Calu3 (cell line): ENCODE measurements at regions not wholly inside any gene's neighbourhood (a gene's known extent, or its start where the extent isn't known, plus 50 kb on each side); places are given as distances from the start of the nearest gene placed in this dataset.

Experiments used
- BruUV-seq: library from RNA; stranded (reverse); fragments of 400-500 nt; replicated peaks from 2 replicates; lab custom pipeline; 2021; lab: Mats Ljungman, UMichigan
- CTCF ChIA-PET: fragments of 300-600 bp; sonication (Branson Sonifier 250); formaldehyde crosslinking; loops from one replicate; lab custom pipeline; 2022; ENCODE audit warnings: antibody characterized with exemption; lab: Charles Lee
- DNase-seq: peaks from one replicate; pipeline ENCODE4 v3.0.0; 2022
- H3K27ac Mint-ChIP-seq: one replicate; pipeline ENCODE4 v1.8.0; 2022; ENCODE audit warnings: mixed read lengths; ENCODE audit not compliant: unreplicated experiment
- H3K27me3 Mint-ChIP-seq: one replicate; pipeline ENCODE4 v1.8.0; 2022; ENCODE audit warnings: mixed read lengths; ENCODE audit not compliant: unreplicated experiment
- H3K36me3 Mint-ChIP-seq: one replicate; pipeline ENCODE4 v1.8.0; 2022; ENCODE audit warnings: mild to moderate bottlenecking, moderate library complexity, mixed read lengths; ENCODE audit not compliant: insufficient read depth, unreplicated experiment
- H3K4me1 Mint-ChIP-seq: one replicate; pipeline ENCODE4 v1.8.0; 2022; ENCODE audit warnings: mild to moderate bottlenecking, low read depth, mixed read lengths; ENCODE audit not compliant: unreplicated experiment
- H3K4me3 Mint-ChIP-seq: one replicate; pipeline ENCODE4 v1.8.0; 2022; ENCODE audit warnings: mild to moderate bottlenecking, low read depth, moderate library complexity, mixed read lengths; ENCODE audit not compliant: unreplicated experiment
- H3K9me3 Mint-ChIP-seq: one replicate; pipeline ENCODE4 v1.8.0; 2022; ENCODE audit warnings: low read depth, mixed read lengths; ENCODE audit not compliant: unreplicated experiment
- CTCF ChIP-seq: fragments of 200-600 bp; IDR thresholded peaks from one replicate; pipeline ENCODE4 v1.8.0; 2022; ENCODE audit warnings: antibody characterized with exemption; ENCODE audit not compliant: unreplicated experiment
- intact Hi-C: fragments of 100-400 bp; cut with micrococcal nuclease; formaldehyde crosslinking; loops from one replicate; pipeline ENCODE4 v1.10.0; 2022; ENCODE audit not compliant: unreplicated experiment

- Mint-ChIP-seq H3K36me3 (peaks cover 5% of the 10 kb centered on the region), H3K4me3 (no peak overlapping the region), H3K4me1 (peaks cover 19% of the 10 kb centered on the region), H3K9me3 (no peaks in the 10 kb centered on the region), H3K27me3 (peaks cover 43% of the 10 kb centered on the region), H3K27ac (no peak overlapping the region)
- DNase-seq, result no peak
- TF ChIP-seq CTCF, result no peak
- intact Hi-C loops, result no loop called here
- BruUV-seq, result no TSS peak
- CTCF ChIA-PET, result no interaction called here
These were observed 96.1 kb upstream of the KCNG1 start for GRCh38 chr20:51118985-51119527.

- Mint-ChIP-seq H3K4me1 (peaks cover 19% of the 10 kb centered on the region), H3K27me3 (peaks cover 44% of the 10 kb centered on the region), H3K4me3 (no peak overlapping the region), H3K27ac (no peak overlapping the region), H3K9me3 (no peaks in the 10 kb centered on the region), H3K36me3 (peaks cover 5% of the 10 kb centered on the region)
- CTCF ChIA-PET, result interaction anchor here (0.9 kb wide), 1 partner anchor 11 kb away, joined by 3 read pairs; no protein-coding TSS in a partner anchor
- BruUV-seq, result no TSS peak
- intact Hi-C loops, result no loop called here
- no peak for TF ChIP-seq CTCF
- DNase-seq, result no peak
These were observed 95.3 kb upstream of the KCNG1 start for GRCh38 chr20:51118216-51118615.

GRCh38 chr20:51116765-51117686, 94.1 kb upstream of the KCNG1 start:
- peak; percentile 24 for DNase-seq
- CTCF ChIA-PET, result interaction anchor here (0.6 to 1.9 kb wide), 4 partner anchors 12 to 1123 kb away, joined by 3 to 16 read pairs (median 9); no protein-coding TSS in a partner anchor
- peaks cover 47% of the 10 kb centered on the region for H3K27me3 Mint-ChIP-seq
- H3K4me1 Mint-ChIP-seq, result peaks cover 11% of the 10 kb centered on the region
- TF ChIP-seq CTCF, result no peak
- BruUV-seq, result no TSS peak
- H3K4me3 Mint-ChIP-seq, result no peak overlapping the region
- H3K9me3 Mint-ChIP-seq, result no peaks in the 10 kb centered on the region
- H3K27ac Mint-ChIP-seq, result no peak overlapping the region
- intact Hi-C loops, result no loop called here
- H3K36me3 Mint-ChIP-seq, result peaks cover 2% of the 10 kb centered on the region

- Mint-ChIP-seq H3K9me3 (no peaks in the 10 kb centered on the region), H3K27ac (no peak overlapping the region), H3K27me3 (peaks cover 70% of the 10 kb centered on the region), H3K4me3 (no peak overlapping the region), H3K4me1 (no peaks in the 10 kb centered on the region), H3K36me3 (no peaks in the 10 kb centered on the region)
- CTCF ChIA-PET, result no interaction called here
- intact Hi-C loops, result no loop called here
- BruUV-seq, result no TSS peak
- DNase-seq, result no peak
- no peak for TF ChIP-seq CTCF
These were observed 88.4 kb upstream of the KCNG1 start for GRCh38 chr20:51111290-51111689.
